ENCODE measurements at regions not wholly inside any gene's neighbourhood (a gene's known extent, or its start where the extent isn't known, plus 50 kb on each side); places are given as distances from the start of the nearest gene placed in this dataset.
A peak's percentile ranks its signal among the peaks of the same experiment; 100 is the strongest.

DNA sequence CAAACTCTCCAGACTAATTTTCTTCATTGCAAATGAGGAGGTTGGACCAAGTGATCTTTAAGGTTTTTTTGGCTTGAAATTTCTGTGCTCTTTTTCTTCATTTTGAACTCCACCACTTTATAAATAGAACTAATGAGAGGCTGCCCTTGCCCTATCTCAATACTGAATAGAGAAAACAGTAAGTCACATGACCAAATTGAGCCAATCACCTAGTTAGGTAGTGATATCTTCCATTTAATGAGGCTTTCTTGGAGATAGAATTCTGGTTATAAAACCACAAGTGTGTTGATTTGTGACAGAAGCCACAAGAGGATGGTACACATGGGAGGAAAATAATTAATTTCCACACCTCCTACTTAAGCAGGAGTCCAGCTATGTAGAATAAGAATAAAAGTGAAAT lies 263.4 kb upstream of the SNX7 start:
- no peak for DNase-seq (ENCODE audit: missing footprints)
- intact Hi-C loops (cut with DNase I) = no loop called here

GRCh38 chr1:98393719-98394118 lies 267.8 kb upstream of the SNX7 start:
- no peak for ATAC-seq
- DNase-seq (ENCODE audit: missing footprints) = no peak
- intact Hi-C loops (cut with DNase I) = no loop called here

More for the DNA sequence above, 263.4 kb upstream of the SNX7 start:
- ATAC-seq = no peak

DNA sequence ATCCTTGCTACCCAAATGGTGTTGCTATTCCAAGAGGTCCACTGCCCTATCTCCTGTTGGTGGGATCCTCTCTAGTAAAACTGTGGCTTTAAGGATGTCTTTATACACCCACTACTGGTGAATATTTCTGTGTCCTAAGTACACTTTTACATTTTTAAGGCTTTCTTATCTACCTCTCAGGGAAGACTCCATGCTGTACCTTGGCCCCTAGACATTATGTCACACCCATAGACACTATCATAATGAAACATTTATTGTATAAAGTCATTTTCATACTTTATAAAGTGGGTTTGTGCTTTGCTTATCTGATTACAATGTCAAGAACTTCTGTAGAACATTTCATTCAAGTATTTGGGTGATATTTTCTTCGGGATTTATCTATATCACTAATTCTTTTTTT lies 270.3 kb upstream of the SNX7 start:
- ATAC-seq (no peak), DNase-seq (ENCODE audit: missing footprints) (no peak)
- intact Hi-C loops (cut with DNase I) = no loop called here

- DNase-seq (ENCODE audit: missing footprints) (no peak), ATAC-seq (no peak)
- intact Hi-C loops (cut with DNase I) = no loop called here
Observed at GRCh38 chr1:98389809-98390208, 271.7 kb upstream of the SNX7 start.

DNA sequence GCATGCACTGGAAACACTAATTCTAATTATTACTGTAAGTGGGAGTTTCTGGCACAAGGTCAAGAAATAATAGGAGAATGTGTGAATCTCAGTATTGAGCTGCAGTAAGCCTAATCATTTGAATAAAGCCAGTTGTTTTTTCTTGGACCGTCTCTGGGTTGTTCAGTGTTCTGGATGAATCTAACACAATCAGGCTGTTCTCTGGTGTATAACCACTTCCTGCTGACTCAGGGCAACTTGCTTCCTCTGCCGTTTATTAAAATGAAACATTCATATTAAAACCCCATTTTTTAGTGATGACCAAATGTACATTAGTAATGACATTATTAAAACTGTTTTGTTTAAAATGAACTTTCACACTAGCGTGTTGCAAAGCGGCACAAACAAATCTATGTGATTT lies 273.1 kb upstream of the SNX7 start:
- ATAC-seq (peak; percentile 60), DNase-seq (ENCODE audit: missing footprints) (no peak)
- intact Hi-C loops (cut with DNase I) = no loop called here

GRCh38 chr1:98387701-98388100 lies 273.8 kb upstream of the SNX7 start:
- DNase-seq (ENCODE audit: missing footprints) (no peak), ATAC-seq (no peak)
- intact Hi-C loops (cut with DNase I) = no loop called here

- DNase-seq (ENCODE audit: missing footprints) = no peak
- no peak for ATAC-seq
- intact Hi-C loops (cut with DNase I) = no loop called here
Observed at GRCh38 chr1:98386675-98387440, 274.7 kb upstream of the SNX7 start.

- ATAC-seq (no peak), DNase-seq (ENCODE audit: missing footprints) (no peak)
- intact Hi-C loops (cut with DNase I) = no loop called here
Observed at GRCh38 chr1:98385652-98386051, 275.9 kb upstream of the SNX7 start.

DNA sequence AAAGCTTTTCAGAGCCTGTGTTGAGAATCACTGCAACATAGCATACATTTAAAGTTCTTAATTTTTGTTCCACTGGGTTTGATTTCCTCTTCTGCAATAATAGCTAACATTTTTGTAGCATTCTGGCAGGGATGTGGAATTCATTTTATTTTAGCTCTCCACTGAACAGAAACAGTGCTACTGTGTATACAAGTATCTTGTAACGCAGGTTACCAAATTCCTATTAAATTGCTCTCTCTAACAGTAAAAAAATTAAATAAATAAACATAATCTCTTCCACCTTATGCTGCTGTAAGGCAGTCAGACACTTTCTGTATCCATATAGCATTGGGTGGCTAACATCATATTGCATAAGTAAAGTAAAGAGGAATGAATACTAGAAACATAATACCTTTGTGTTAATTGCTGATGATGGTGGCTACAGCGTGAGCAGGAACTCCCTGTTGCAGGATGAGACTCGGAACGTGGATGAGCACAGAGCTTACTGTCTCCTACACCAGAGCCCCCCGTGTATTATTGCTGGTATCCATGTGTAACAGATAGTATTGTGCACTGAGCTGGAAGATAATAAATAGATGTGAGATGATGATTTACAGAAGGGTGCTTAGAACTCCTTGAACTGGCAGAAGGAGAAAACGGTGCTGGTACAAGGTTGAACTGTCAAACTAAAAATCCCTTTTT lies 276.9 kb upstream of the SNX7 start:
- DNase-seq (ENCODE audit: missing footprints) (no peak), ATAC-seq (no peak)
- intact Hi-C loops (cut with DNase I) = no loop called here

GRCh38 chr1:98382986-98383740 lies 278.4 kb upstream of the SNX7 start:
- intact Hi-C loops (cut with DNase I) = no loop called here
- ATAC-seq = no peak
- no peak for DNase-seq (ENCODE audit: missing footprints)

DNA sequence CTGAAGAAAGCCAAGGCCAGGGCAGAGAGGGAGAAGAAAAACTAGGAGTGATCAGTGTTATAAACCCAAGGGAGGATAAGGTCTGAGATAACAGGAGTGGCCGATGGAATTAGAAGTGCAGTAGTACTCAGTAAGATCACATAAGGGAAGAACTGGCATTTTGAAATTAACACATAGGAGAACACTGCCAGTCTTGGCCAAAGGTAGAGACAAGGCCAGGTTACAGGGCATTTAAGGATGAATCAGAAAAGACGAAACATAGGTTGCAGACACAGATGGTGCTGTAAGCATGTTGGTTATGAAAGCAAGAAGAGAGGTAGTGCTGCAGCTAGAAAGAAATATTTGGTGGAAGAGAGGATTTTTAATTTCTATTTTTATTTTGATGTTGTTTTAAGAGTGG lies 278.9 kb upstream of the SNX7 start:
- DNase-seq (ENCODE audit: missing footprints) = no peak
- no peak for ATAC-seq
- intact Hi-C loops (cut with DNase I) = no loop called here

DNA sequence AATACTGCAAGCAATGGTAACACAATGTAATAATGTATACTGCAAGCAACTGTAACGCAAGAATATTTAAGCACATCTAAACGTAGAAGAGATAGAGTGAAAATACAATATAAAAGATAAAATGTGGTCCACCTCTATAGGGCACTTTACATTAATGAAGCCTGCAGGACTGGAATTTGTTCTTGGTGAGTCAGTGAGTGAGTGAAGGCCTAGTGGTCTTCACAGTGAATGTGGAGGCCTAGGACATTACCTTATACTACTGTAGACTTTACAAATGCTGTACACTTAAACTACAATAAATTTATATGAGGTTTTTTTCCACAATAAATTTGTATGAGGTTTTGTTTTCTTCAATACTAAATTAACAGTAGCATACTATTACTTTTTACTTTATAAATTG lies 287.4 kb upstream of the SNX7 start:
- ATAC-seq = no peak
- intact Hi-C loops (cut with DNase I) = no loop called here
- no peak for DNase-seq (ENCODE audit: missing footprints)

DNA sequence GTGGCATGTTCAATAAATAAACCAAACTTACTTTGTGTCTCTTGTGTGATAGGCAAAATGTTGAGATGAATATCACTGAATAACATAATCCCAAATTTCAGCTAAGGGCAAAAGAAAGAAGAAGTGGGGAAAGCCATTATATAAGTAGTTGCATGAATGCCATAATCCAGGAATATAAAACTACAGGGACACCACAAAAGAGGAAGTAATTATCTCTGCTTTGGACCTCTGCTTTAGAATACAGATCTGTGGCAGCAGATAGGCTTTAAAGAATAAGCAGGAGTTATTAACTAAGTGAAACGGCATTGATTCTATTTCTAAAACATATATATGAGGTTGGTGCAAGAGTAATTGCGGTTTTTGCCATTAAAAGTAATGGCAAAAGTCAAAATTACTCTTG lies 288.5 kb upstream of the SNX7 start:
- ATAC-seq = no peak
- no peak for DNase-seq (ENCODE audit: missing footprints)
- intact Hi-C loops (cut with DNase I) = no loop called here

DNA sequence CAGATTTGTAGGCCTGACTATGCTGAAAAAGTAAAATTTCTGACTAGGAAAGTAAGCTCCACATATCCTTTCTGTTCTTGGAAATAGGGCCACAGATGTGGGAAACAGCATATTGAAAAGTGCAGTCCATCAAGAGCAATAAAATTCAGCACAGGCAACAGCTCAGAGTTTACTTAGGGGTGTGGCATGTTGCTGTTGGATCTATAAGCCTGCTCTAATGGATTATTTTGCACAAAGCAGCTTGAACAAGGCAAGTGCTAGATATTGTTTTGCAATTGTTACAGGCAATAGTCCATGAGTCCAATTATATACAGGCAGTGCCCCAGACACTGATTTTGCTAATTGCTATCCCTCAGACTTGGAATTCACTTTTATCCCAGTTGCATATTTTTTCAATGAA lies 289.8 kb upstream of the SNX7 start:
- ATAC-seq = no peak
- intact Hi-C loops (cut with DNase I) = no loop called here
- DNase-seq (ENCODE audit: missing footprints) = no peak

GRCh38 chr1:98369463-98369862 lies 292.1 kb upstream of the SNX7 start:
- ATAC-seq = no peak
- no peak for DNase-seq (ENCODE audit: missing footprints)
- intact Hi-C loops (cut with DNase I) = no loop called here

- intact Hi-C loops (cut with DNase I) = no loop called here
- DNase-seq (ENCODE audit: missing footprints) (no peak), ATAC-seq (no peak)
Observed at GRCh38 chr1:98368995-98369394, 292.5 kb upstream of the SNX7 start.

DNA sequence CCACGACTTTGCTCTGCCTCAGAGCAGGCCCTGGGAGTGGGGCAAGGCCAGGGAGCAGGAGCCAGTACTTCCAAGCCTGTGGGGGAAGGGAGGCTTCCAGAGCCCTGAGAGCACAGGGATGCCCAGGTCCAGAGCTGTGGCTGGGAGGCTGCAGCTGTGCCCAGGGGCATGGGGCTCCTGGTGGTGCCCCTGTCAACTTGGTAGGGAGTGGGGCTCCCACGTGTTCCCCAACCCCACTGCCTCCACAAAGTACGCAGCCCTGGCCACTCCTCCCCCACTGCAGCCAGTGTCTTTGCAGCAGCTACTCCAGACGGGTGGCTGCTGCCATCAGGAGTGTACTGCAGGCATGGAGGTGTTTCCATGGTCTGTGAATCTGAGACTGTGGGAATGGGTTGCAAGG lies 294.1 kb upstream of the SNX7 start:
- DNase-seq (ENCODE audit: missing footprints) (no peak), ATAC-seq (no peak)
- intact Hi-C loops (cut with DNase I) = no loop called here

DNA sequence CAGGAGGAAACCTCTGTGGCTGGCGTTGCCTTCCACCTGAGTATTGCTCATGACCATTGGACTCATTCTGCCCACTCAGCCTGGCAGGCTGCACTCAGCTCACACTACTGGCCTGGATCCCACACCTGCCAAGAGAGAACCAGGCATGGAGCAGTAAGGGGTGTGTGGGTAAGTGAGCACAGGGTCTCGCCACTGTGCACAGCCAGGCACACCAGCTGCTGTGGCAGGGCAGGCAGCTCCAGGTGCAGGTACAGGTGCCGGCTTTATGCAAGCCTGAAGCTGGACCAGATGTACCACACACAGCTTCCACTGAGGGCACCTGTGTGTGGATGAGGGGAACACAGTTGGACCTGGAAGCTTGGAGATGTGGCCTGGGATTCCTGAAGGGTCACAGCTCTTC lies 295.2 kb upstream of the SNX7 start:
- no peak for DNase-seq (ENCODE audit: missing footprints)
- ATAC-seq = no peak
- intact Hi-C loops (cut with DNase I) = no loop called here

DNA sequence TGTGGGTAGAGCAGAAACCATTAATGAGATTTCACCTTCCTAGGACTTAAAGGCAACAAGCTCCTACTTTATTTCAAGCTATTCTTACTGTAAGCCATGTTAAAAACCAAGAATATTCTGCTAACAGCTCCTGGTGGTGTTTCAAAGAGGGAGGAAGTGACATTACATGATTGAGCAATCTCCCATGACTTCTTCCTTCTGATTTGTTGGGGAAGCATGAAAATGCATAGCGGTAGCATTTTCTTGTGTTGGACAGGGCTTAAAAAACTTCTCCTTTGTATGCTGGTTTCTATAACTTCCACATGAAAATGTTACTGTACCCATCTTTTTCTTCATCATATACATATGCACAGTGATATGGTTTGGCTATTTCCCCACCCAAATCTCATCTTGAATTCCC lies 297.0 kb upstream of the SNX7 start:
- DNase-seq (ENCODE audit: missing footprints) (no peak), ATAC-seq (no peak)
- intact Hi-C loops (cut with DNase I) = no loop called here

- ATAC-seq (no peak), DNase-seq (ENCODE audit: missing footprints) (no peak)
- intact Hi-C loops (cut with DNase I) = no loop called here
Observed at GRCh38 chr1:98360864-98361263, 300.7 kb upstream of the SNX7 start.

Measured in Right ventricle myocardium inferior (tissue), 1 donor.